Hepatocyte (in vitro differentiated cells): ENCODE measurements at regions not wholly inside any gene's neighbourhood (a gene's known extent, or its start where the extent isn't known, plus 50 kb on each side); places are given as distances from the start of the nearest gene placed in this dataset.

Experiments used
- EZH2 ChIP-seq: fragments of 200-600 bp; sonication (generic); IDR thresholded peaks from 2 replicates; pipeline ENCODE4 v1.6.1; 2016; ENCODE audit warnings: antibody characterized with exemption, mild to moderate bottlenecking, borderline replicate concordance
- TF ChIP-seq, protein P1 (sequence below): fragments of 200-600 bp; sonication (generic); IDR thresholded peaks from 2 replicates; pipeline ENCODE4 v1.5.1; 2016; ENCODE audit warnings: antibody characterized with exemption, mild to moderate bottlenecking; ENCODE audit not compliant: poor library complexity

DNA sequence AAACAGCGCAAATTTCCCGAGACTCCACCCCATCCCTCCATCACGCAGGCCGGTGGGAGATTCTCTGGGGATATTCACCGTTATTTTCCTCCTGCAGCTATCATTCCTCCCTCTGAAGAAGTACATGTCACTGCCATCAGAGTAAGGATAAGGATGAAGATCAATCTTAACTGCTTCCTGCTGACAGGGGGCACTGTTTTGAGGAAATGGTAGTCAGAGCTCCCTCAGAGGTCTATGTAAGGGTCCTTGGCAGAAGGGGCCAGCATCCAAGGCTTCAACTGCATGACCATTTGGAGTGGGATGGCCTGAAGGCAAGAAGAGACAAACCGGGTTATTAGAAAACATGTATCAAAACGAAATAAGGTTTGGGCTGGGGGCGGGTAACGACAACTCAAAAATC, 111.5 kb downstream of the KCNK1 start:
- TF ChIP-seq, protein P1, sequence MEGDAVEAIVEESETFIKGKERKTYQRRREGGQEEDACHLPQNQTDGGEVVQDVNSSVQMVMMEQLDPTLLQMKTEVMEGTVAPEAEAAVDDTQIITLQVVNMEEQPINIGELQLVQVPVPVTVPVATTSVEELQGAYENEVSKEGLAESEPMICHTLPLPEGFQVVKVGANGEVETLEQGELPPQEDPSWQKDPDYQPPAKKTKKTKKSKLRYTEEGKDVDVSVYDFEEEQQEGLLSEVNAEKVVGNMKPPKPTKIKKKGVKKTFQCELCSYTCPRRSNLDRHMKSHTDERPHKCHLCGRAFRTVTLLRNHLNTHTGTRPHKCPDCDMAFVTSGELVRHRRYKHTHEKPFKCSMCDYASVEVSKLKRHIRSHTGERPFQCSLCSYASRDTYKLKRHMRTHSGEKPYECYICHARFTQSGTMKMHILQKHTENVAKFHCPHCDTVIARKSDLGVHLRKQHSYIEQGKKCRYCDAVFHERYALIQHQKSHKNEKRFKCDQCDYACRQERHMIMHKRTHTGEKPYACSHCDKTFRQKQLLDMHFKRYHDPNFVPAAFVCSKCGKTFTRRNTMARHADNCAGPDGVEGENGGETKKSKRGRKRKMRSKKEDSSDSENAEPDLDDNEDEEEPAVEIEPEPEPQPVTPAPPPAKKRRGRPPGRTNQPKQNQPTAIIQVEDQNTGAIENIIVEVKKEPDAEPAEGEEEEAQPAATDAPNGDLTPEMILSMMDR, result no peak
- no peak for TF ChIP-seq EZH2
